ENCODE measurements at regions not wholly inside any gene's neighbourhood (a gene's known extent, or its start where the extent isn't known, plus 50 kb on each side); places are given as distances from the start of the nearest gene placed in this dataset.

- no peaks in the 10 kb centered on the region for H3K27me3 Mint-ChIP-seq (ENCODE audit: low read depth)
- H3K9ac ChIP-seq (ENCODE audit: extremely low read depth, insufficient read length, low read length) = no peak overlapping the region
- H4K91ac ChIP-seq (ENCODE audit: insufficient read length, low read depth, low read length) = no peak overlapping the region
These were observed 227.5 kb upstream of the NR4A3 start for GRCh38 chr9:99594056-99594780.

More at GRCh38 chr9:99594056-99594780, 227.5 kb upstream of the NR4A3 start:
- Histone ChIP-seq H3K9me3 (ENCODE audit: control insufficient read depth, low read depth, low read length) (no peaks in the 10 kb centered on the region), H2BK5ac (ENCODE audit: insufficient read length, low read length) (no peak overlapping the region), H2AFZ (ENCODE audit: low read length) (no peak overlapping the region), H3K4me2 (ENCODE audit: insufficient read depth, insufficient read length, low read length) (no peak overlapping the region), H3K79me2 (ENCODE audit: insufficient read depth, low read length) (no peaks in the 10 kb centered on the region), H3K23ac (ENCODE audit: insufficient read length, low read depth, low read length) (no peak overlapping the region), H3K14ac (ENCODE audit: insufficient read depth, low read length) (no peak overlapping the region), H3K4ac (ENCODE audit: low read depth, low read length) (no peak overlapping the region), H2BK20ac (ENCODE audit: low read depth, low read length, poor library complexity, severe bottlenecking) (no peak overlapping the region), H3K79me1 (ENCODE audit: insufficient read depth, low read depth, low read length, poor library complexity, severe bottlenecking) (no peaks in the 10 kb centered on the region), H2BK15ac (ENCODE audit: low read depth, low read length) (no peak overlapping the region), H3K27me3 (ENCODE audit: insufficient read depth, low read length) (no peaks in the 10 kb centered on the region; the same call in 1 of the 2 replicates), H4K5ac (ENCODE audit: insufficient read length, low read depth, low read length) (no peak overlapping the region), H2BK12ac (ENCODE audit: insufficient read length, low read depth, low read length) (no peak overlapping the region), H3K56ac (ENCODE audit: insufficient read length, low read depth, low read length) (no peak overlapping the region), H2BK120ac (ENCODE audit: low read depth, low read length, poor library complexity, severe bottlenecking) (no peak overlapping the region), H4K20me1 (ENCODE audit: control insufficient read depth, insufficient read depth, insufficient read length) (no peaks in the 10 kb centered on the region), H4K8ac (replicated peaks; ENCODE audit: insufficient read length, low read depth, low read length) (no peak overlapping the region), H3K4me1 (ENCODE audit: insufficient read depth, low read length) (no peaks in the 10 kb centered on the region), H3T11ph (ENCODE audit: low read length) (no peak overlapping the region), H2AK5ac (ENCODE audit: insufficient read length, low read length) (no peak overlapping the region), H3K18ac (ENCODE audit: insufficient read length, low read depth, low read length) (no peak overlapping the region), H3K27ac (ENCODE audit: insufficient read length, low read depth, low read length) (no peak overlapping the region), H3K23me2 (ENCODE audit: insufficient read length, low read depth, low read length, poor library complexity, severe bottlenecking) (no peaks in the 10 kb centered on the region)
- no peaks in the 10 kb centered on the region for H3K36me3 Mint-ChIP-seq (ENCODE audit: insufficient read depth in 1 of 3, low read depth in 3 of 3)
- DNase-seq = no peak
- H3K4me3 Mint-ChIP-seq = no peak overlapping the region
- H3K4me1 Mint-ChIP-seq = no peaks in the 10 kb centered on the region
- TF ChIP-seq, protein P1, sequence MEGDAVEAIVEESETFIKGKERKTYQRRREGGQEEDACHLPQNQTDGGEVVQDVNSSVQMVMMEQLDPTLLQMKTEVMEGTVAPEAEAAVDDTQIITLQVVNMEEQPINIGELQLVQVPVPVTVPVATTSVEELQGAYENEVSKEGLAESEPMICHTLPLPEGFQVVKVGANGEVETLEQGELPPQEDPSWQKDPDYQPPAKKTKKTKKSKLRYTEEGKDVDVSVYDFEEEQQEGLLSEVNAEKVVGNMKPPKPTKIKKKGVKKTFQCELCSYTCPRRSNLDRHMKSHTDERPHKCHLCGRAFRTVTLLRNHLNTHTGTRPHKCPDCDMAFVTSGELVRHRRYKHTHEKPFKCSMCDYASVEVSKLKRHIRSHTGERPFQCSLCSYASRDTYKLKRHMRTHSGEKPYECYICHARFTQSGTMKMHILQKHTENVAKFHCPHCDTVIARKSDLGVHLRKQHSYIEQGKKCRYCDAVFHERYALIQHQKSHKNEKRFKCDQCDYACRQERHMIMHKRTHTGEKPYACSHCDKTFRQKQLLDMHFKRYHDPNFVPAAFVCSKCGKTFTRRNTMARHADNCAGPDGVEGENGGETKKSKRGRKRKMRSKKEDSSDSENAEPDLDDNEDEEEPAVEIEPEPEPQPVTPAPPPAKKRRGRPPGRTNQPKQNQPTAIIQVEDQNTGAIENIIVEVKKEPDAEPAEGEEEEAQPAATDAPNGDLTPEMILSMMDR (conservative IDR thresholded peaks at IDR 0.05) = no peak
- no peak overlapping the region for H3K27ac Mint-ChIP-seq
- no peaks in the 10 kb centered on the region for H3K9me3 Mint-ChIP-seq
- WGBS (ENCODE audit: extremely low coverage, insufficient read length, low lambda C conversion rate) = no CpG with 5 or more reads among the region's 4 CpGs
